Skin of body (tissue), 1 donor: ENCODE measurements at regions not wholly inside any gene's neighbourhood (a gene's known extent, or its start where the extent isn't known, plus 50 kb on each side); places are given as distances from the start of the nearest gene placed in this dataset.

Experiments
- DNase-seq: peaks from one replicate; lab custom pipeline; 2025; lab: John Stamatoyannopoulos, UW

DNA sequence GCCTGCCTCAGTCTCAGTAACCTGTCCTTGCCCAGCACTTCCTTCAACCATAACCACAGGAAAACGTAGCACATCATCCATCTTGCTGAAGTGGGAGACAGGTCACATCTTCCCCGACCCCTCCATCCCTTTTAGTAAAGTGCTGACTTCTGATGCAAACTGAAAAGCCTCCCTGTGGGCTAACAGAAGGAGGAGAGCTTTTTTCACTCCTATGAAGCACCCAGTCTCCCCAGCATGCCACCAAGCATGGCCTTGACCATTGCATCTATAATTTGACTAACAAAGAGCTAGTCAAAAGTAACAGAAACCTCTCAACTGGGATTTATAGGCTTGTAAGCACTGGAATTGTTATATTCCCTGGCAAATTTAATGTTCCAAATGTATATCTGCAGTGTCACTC is 288.9 kb upstream of the IRAK1BP1 start:
- no peak for DNase-seq

- no peak for DNase-seq
Observed at GRCh38 chr6:78580923-78581322, 286.4 kb upstream of the IRAK1BP1 start.

GRCh38 chr6:78583079-78583478 is 284.3 kb upstream of the IRAK1BP1 start:
- no peak for DNase-seq

DNA sequence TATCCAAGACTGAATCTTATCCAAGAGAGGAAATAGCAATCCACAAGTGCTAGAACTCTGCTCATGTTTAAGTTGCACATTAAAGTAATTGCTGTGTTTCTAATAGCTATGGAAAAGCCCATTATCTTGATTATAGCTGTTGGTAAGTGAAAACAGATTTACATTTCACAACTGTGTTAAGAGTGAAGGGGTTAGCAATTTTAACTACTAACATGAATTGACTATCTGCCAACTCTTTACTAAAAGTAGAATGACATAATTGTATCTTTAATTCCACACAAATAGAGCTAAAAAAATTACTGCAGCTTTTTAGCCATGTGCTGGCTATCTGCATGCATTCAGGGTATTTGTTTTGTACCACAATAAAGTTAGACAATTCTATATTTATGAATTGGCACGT is 277.9 kb upstream of the IRAK1BP1 start:
- peak; percentile 70 for DNase-seq

DNA sequence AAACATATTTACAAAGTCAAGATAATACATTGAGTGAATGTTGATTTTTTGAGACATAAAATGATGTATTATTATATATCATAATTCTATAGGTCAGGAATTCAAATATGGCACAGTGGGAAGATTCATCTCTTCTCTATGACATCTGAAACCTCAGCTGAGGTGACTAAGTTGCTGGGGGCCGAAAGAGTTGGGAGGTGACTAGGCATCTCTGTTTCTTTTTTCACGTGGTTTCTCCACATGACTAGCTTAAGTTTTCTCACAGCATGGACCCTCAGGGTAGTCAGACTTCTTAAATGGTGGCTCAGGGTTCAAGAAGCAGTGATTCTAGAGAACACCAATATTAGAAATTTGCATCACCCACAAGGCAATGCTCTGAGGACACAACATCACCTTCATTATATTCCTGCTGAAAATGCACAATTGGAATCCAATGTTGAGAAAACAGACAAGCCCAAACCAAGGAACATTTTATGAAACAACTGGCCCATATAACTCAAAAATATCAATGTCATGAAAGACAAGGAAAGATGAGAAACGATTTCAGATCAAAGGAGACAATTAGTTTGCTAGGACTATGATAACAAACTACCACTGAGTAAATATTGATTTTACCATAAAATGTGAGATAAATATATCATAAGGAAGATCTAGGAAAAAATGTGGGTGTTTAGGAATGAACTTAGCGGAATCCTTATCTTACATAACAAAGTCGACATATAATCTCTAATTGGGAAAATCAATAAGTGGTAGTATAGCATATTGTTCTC is 273.3 kb upstream of the IRAK1BP1 start:
- DNase-seq: no peak

- DNase-seq: peak; percentile 8
Observed at GRCh38 chr6:78594668-78595066, 272.7 kb upstream of the IRAK1BP1 start.

- no peak for DNase-seq
Observed at GRCh38 chr6:78597966-78598365, 269.4 kb upstream of the IRAK1BP1 start.

- peak; percentile 47 for DNase-seq
Observed at GRCh38 chr6:78598966-78599365, 268.4 kb upstream of the IRAK1BP1 start.

DNA sequence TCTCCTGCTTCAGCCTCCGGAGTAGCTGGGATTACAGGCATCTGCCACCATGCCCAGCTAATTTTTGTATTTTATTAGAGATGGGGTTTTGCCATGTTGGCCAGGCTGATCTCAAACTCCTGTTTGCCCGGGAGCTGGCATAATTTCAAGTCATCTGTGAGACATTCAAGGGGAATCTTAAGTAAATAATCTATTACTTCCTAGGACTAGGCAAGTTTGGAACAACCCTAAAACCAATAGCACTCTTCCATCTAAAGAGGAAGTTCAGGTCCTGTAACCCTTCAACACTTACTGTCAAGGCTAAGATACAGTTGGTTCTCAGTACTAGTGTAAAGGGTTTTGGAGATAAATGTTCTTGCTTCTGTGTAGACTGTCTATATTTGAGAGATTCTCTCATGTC is 267.8 kb upstream of the IRAK1BP1 start:
- no peak for DNase-seq

- peak; percentile 82 for DNase-seq
Observed at GRCh38 chr6:78605909-78606446, 261.4 kb upstream of the IRAK1BP1 start.

DNA sequence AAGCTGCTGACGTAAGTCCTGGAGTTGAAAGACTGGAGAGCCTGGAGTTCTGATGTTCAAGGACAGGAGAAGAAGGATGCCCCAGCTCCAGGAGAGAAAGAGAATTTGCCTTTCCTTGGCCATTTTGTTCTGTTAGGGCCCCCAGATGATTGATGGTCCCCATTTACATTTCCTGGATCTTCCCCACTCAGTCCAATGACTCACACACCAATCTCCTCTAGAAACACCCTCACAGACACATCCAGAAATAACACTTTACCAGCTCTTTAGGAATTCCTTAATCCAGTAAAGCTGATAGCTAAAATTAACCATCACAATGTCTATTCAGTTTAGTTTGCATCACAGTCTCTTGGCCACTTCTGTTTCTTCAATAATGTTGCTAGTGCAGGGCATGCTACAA is 260.2 kb upstream of the IRAK1BP1 start:
- DNase-seq: peak; percentile 2

GRCh38 chr6:78611102-78611620 is 256.2 kb upstream of the IRAK1BP1 start:
- DNase-seq: no peak

DNA sequence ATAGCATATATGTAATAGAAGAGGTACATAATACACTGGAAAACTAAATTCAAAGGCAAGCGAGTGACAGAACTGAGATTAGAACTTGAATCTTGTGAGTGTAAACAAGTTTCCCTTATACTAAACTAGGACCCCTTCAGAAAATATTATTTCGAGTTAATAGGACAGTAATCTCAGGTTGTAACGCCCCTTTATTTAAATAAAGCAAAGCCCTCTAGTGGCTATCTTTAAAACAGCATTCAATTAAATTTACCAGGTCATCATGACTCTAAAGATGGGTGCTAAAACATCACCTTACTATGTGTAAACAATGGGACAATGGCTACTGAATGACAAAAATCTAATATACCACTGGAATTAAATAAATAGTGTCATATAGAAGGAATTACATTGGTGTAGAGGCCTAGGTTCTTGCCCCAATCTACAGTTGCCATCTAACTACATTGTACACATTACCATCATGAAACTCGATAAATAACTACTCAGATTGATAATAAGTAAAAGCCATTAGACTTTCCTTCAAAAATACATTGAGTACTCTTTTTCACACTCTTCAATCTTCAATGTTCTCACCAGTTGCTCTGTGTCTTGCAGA is 255.4 kb upstream of the IRAK1BP1 start:
- no peak for DNase-seq

DNA sequence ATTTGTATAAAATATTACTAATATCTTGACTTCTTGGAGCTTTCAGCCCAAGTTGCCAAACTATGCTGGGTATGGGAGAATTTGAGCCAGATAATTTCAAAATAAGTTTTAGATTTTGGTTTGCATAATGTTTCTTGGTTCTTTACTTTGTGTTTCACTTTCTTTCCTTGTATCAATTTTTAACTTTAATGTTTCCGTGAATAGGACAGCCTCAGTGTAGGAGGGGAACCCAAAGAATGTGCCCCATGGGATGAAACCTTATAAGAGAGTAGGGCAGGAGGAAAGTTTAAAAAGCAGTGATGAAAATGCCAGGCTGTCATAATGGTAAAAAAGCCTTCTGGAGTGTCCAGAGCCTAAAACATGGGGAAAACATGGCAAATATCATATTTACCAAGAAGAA is 252.4 kb upstream of the IRAK1BP1 start:
- DNase-seq: no peak

DNA sequence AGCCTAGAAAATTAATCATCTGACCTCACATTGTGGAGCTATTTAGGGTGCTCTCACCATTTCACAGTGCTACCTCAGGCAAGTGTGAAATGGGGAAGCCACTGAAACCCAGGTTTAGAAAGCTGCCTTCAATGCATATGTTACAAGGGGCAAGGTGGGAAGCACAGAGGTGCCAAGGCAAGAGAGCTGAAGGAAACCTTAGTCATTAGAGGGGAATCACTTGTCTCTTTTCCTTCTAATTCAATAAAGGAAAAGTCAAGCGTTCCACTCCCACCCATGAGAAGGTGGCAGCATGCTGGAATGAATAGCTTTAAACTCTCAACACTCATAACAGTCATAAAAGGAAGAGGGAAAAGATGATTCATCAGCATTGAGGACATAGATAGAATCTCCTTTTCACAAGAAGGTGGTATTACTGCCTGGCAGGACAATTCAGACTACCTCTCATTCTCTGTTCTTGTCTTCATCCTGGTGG is 251.9 kb upstream of the IRAK1BP1 start:
- DNase-seq: no peak

DNA sequence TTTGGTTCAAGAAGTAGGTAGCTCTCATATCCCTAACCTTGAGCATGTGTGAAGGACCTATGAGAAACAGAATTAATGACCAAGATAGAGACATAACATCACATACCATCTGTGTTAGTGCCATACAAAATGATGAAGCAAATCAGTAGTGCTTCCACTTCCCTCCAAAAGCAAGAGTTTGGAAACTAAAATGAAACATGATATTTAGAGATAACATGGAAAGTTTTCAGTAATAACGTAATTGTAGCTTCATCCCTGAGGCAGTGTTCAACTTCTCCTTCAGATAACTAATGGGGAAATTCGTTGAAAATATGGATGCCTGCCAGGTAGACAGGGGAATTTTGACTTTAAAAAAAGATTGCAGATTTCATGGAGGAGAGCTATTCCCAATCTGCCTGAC is 248.4 kb upstream of the IRAK1BP1 start:
- peak; percentile 1 for DNase-seq

DNA sequence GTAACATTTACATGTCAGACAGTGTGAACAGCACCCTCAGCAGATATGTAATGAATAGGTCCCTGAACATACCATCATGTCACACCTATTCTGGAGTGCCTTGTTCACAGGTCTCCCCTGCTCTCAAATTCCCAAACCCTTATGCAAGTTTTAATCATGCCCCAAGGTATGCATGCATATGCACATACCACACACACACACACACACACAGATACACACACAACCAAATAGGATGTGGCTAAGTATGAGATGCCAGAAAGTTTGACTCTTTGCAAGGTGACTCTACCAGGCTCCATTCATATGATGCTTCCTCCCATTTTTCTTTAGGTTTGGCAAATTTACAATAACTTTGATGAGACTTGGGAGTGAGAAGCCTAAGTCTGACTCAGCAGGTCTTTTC is 243.8 kb upstream of the IRAK1BP1 start:
- no peak for DNase-seq

DNA sequence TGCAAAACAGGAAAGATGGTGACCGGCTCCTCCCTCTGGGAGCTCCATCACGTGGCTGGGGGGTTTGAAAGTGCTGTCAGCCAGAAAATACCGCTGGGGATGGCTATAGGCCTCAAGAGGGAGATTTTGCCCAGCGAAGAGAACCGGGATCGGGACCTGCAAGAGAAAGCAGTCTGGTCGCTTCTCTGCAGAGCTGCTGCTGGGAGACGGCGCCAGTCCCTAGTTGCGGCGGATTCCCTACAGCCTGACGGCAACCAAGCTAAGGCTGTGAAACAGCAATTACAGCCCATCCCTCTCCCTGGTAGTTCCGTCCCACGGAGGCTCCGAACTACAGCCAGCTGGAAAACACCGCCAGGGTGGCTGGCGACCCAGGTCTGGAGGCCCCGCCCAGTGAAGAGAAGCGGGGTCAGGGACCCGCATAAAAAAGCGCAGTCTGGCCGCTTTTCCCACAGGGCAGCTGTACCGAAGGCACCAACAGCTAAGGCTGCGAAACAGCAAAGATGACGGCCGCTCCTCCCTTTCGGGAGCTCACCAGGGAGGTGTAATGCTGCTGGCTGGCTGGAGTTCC is 238.1 kb upstream of the IRAK1BP1 start:
- DNase-seq: no peak

- no peak for DNase-seq
Observed at GRCh38 chr6:78629836-78630235, 237.5 kb upstream of the IRAK1BP1 start.

- DNase-seq: no peak
Observed at GRCh38 chr6:78631976-78632375, 235.4 kb upstream of the IRAK1BP1 start.

- DNase-seq: no peak
Observed at GRCh38 chr6:78639111-78640110, 227.9 kb upstream of the IRAK1BP1 start.
